LoVo (cell line): ENCODE measurements at regions not wholly inside any gene's neighbourhood (a gene's known extent, or its start where the extent isn't known, plus 50 kb on each side); places are given as distances from the start of the nearest gene placed in this dataset.

Experiments used
- DNase-seq: peaks from one replicate; pipeline ENCODE4 v3.0.0-alpha.2; 2016; ENCODE audit warnings: low spot score

GRCh38 chr14:53896726-53897125, 59.9 kb downstream of the BMP4 start:
- DNase-seq = no peak

- DNase-seq = peak; percentile 54
These were observed 62.2 kb downstream of the BMP4 start for GRCh38 chr14:53894456-53894855.

DNA sequence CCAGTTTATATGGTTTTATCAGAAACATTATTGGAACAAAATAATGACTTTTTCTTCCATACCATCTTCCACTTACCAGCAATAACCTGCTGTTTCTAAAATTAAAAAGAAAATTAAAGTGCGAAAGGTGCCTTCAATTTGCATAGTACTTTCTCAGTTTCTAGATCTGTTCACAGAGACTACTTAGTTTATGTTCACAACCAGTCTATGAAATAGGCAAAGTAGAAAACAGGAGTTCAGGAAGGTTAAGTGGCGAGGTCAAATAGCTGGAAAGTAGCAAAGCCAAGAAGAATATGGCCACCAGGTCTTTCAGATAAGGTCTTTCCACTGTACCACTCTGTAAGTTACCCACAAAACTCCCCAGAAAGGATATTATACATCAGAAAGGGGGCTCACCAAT, 63.3 kb downstream of the BMP4 start:
- DNase-seq = no peak

DNA sequence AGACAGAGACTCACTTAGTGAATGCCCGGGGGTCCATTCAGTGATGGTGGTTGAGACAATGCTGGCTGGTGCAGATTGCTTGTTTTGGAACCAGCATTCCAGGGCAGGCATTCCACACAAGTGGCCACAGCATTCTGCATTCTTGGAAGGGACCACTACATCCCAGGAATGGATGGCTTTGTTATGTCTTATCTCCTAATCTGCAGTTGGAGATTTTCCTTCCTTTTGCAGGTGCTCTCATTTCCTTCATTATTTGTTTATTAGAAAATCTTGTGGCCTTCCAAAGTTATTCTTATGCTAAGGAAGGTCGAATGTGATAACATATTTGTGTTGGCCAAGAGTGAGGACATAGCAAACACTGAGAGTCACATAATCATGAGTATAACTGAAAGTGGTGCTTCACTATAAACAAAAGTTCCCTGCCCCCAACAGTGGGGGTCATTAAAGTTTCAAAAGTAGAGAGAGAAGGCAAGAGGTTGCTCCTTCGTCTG, 66.0 kb downstream of the BMP4 start:
- peak; percentile 35 for DNase-seq

DNA sequence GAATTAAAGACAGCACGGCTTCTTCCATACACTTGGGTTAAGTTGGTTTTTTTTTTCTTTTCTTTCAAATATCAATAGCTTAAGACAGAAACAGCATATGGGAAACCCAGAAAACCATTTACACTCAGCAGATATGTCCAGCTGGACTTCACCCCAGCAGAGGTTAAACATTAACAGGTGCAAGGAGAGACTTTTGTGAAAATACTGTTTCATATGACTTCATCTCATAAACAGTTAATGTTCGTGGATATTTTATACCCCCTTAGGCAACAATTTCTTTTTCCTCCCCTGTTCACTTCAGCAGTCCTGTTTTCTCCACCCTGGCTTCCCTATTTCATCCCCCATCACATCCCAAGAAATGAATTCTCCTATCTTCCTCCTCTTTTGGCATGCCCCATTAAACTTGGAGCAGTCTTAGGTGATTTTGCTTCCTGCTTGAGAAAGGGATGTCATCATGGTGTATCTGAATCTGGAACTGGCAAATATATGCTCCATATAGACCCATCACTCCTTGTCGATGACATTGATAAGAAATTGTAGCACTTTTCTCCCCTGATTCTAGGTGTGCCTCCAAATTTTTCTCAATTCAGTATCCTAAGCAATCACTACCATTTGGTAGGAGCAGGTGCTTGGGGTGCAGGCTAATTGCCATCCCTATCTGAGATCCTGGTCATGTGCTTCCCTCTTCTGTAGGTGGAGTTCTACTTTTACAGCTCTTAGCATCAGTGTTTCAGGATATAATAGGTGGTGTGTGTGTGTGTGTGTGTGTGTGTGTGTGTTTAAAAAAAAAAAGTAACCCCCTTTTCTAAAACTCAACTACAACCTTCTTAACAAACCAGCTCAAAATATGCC, 67.9 kb downstream of the BMP4 start:
- peak; percentile 75 for DNase-seq

DNA sequence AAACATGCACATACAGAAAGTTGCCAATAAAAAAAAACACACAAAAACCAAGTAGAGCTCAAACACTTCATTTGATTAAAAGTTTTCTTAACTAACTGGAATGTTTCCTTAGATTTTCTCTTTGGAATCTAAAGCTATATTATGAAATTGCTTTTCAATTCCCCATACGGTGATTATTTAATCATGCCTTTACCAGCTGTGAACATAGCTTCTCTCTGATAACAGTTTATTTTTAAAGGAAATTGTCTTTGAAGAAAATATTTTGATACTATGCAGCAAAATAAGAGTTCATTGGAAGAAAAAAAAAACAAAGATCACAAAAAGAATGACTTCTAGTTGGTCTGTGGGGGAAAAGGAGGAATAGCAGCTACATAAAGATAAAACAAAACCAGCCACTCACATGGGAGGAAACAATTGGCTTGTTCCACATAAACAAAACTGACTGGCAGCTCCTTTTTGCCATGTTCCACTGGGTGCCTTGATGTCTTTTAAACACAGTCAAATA, 71.4 kb downstream of the BMP4 start:
- DNase-seq = no peak

DNA sequence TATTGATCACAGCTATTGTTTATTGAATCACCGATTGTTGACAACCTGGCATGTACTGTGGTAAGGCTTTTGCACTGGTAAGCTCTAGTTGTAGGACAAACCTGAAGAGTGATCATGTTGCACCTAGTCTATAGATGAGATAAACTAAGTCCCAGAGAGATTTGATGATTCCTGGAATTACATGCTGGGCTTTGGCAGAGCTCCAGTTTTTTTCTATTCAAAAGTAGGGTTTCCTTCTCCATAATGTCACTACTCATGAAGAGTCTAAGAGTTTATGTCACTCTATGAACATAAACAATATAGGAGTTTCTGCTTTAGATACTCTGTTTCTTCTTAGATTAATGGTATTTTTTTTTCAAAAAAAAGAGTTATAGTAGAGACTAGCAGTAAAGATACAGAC, 72.0 kb downstream of the BMP4 start:
- DNase-seq = peak; percentile 52

- DNase-seq = no peak
These were observed 72.9 kb downstream of the BMP4 start for GRCh38 chr14:53883739-53884138.

GRCh38 chr14:53882684-53883083, 73.9 kb downstream of the BMP4 start:
- DNase-seq = peak; percentile 85

DNA sequence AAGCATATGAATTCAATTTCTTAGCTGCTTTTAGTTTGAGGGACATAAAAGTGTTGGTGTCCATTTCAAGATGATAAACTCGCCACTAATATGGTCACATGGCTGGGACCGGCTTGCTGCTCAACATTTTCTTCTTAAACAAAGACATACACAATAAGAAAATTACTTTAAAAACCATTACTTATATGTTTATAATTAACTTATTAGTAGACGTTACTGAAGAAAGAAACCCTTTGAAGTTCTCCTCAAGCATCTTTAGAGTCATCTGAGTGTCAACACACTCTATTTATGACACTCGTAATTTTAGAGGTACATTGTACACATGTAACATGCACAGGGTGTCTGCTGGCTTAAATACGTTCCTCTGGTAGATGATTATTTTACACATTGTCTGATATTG, 74.7 kb downstream of the BMP4 start:
- peak; percentile 53 for DNase-seq

GRCh38 chr14:53881161-53881871, 75.3 kb downstream of the BMP4 start:
- peak; percentile 69 for DNase-seq

DNA sequence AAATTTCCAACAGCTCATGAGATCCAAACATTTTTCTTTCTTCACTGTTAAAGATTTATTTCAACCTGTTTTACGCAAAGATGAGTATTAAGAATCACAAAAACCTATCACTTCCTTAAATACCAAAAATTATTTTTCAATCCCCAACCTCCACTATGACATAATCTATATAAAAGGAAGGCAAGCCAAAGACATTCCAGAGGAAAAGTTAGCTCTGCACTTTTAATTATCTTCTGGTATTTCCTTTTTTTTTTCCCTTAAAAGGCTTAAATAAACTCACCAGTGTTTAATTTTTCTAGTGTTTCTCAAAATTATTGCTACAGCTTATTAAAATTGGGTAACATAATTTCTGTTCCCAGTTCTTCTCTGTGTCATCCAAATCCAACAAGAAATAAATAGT, 75.9 kb downstream of the BMP4 start:
- DNase-seq = no peak

DNA sequence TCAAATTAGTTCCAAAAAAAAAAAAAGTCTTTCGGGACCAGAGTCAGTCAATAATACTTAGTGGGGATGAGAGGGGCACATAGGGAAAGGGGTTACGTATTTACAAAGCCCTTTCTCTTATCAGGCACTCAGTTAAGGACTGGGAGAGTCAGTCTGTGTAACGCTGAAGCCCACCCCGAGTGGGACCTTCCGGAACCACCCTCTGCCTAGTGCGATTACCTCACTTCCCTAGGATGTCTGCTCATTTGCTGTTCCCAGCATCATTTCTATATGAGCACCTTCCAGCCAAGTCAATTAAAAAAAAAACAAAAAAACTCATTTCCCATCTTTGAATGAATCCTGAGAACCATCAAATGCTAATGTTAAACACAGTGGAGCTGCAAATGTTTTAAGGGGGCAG, 76.9 kb downstream of the BMP4 start:
- no peak for DNase-seq

DNA sequence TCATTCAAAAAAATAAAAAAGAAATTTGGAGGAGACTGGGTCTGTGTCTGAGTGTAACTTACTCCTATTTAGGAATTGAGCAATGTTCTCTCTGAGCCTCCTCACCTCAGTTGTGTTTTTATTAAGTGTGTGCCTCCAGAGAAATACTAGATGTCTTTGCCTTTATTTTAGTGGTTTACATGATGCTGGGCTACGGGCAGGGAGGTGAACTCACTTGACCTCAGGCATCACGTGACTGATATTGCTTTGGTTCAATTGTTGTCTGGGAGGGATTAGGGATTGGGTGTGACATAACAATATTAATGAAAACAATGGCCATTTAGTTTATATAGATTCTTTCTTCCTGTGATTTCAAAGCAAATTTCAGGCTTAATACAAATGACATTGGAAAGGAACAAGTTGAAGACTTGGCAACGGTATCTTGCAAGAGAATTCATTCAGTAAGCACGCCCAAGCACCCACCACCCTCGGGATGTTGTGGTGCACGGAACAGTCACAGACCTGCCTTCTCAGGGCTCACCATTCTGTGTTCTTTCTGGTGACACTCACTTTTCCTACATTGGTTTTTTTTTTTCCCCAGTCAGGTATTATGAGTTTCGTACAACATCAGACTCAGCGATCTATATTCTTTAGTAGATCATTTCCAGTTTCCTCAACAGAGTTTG, 77.5 kb downstream of the BMP4 start:
- no peak for DNase-seq

DNA sequence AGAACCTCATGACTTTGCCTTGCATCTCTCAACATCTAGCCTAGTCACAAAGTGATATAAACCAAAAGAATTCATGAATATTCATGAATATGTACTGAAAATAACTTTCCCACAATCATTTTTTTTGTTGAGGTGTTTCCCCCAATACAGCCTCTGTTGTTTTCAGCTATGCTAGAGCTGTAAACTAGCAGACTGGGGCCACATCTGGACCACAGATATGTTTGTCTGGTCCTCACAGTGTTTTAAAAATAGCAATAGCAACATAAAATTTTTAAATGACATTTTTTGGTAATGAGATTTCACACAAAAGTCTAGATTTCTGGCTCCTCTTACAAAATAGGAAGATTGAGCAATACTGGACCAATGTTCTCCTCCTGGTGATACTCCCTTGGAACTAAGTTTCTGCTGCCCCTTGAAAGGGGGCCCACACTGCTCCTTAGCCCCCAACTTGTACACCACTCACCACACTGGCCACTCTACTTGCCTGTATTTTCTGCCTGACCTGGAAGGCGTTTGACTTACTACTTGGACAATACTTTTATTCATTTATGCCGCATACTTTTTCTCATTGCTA, 81.2 kb downstream of the BMP4 start:
- DNase-seq = no peak

- no peak for DNase-seq
These were observed 81.9 kb downstream of the BMP4 start for GRCh38 chr14:53874704-53875103.

GRCh38 chr14:53872681-53873089, 83.9 kb downstream of the BMP4 start:
- no peak for DNase-seq

- no peak for DNase-seq
These were observed 84.7 kb downstream of the BMP4 start for GRCh38 chr14:53871951-53872350.

DNA sequence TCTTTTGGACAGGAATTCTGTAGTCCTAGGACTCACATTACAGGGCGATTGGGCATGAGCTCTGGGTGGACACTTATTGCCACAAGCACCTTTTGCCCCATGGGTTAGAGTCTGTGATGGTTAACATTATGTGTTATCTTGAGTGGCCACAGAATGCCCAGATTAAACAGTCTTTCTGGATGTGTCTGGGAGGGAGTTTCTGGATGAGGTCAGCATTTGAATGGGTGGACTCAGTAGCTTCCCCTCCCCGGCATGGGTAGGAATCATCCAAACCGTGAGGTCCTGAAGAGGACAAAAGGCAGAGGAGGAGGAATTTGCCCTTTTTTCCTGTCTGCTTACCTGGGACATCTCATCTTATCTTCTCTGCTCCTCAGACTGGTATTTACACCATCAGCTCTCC, 85.6 kb downstream of the BMP4 start:
- no peak for DNase-seq

DNA sequence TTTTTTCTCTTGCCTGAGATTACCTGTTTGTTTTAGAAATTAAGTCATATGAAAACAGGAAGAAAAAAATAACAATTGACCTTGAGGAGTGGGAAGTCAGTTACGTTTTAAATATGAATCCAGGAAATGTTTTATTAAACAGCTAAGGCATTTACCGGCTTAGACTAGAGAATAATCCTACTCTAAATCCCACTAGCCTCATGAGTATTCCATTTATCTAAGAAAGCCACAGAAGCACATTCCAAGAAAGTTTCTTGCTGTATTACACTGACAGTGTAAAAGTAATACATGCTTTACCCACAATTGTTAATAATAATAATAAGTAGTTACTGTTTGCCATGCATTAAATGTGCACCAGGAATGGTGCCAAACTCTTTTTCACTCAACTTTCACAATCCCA, 90.9 kb downstream of the BMP4 start:
- DNase-seq = no peak

DNA sequence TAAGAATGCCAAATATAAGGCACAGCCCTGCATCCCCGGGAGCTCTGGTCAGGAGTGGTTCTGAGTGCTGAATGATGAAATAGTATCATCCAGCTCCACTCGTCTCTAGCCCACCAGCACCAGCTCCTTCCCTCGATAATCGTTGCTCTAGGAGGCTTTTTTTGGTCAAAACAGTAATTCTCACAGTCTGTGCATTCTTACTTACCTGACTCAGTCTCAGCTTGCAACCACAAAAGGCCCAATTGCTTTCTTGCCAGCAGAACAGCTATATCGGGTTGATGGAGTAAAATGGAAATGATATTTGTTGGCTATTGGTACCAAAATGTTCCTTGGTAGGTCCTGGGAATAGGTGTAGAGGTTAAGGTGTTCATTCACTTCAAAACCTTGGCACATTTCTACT, 94.8 kb downstream of the BMP4 start:
- no peak for DNase-seq

GRCh38 chr14:53858345-53858684, 98.3 kb downstream of the BMP4 start:
- DNase-seq = no peak
